Stimulated activated naive CD8-positive, alpha-beta T cell treated with anti-CD3 and anti-CD28 coated beads, Interleukin-15, amount 100 ng/mL, for 72 hours (primary cell): ENCODE measurements at regions not wholly inside any gene's neighbourhood (a gene's known extent, or its start where the extent isn't known, plus 50 kb on each side); places are given as distances from the start of the nearest gene placed in this dataset.
"Not testable (repeated sequence)": the region's sequence is repeated elsewhere in the genome, so short reads cannot be mapped to it uniquely, and the experiment has no call there.

Experiments used
- ATAC-seq: fragments of 150-1000 bp; cut with Tn5 transposase; 2 replicates; pipeline ENCODE4 v1.10.0; 2021; ENCODE audit warnings: mild to moderate bottlenecking, moderate library complexity
- DNase-seq, 2 donors: peaks; one replicate each; pipeline ENCODE4 v3.0.0; 2021 to 2022
- H3K27ac Mint-ChIP-seq, 2 donors: one replicate each; pipeline ENCODE4 v1.8.0; 2022; ENCODE audit warnings: mild to moderate bottlenecking in 2 of 2, mixed read lengths in 2 of 2, moderate library complexity in 2 of 2
- H3K27me3 Mint-ChIP-seq: one replicate; pipeline ENCODE4 v1.8.0; 2022; ENCODE audit warnings: mixed read lengths
- H3K4me1 Mint-ChIP-seq: one replicate; pipeline ENCODE4 v1.8.0; 2022; ENCODE audit warnings: mild to moderate bottlenecking, mixed read lengths
- H3K4me3 Mint-ChIP-seq, 2 donors: one replicate each; pipeline ENCODE4 v1.8.0; 2022; ENCODE audit warnings: mild to moderate bottlenecking in 2 of 2, mixed read lengths in 2 of 2, moderate library complexity in 1 of 2
- H3K9me3 Mint-ChIP-seq, 2 donors: one replicate each; pipeline ENCODE4 v1.8.0; 2022; ENCODE audit warnings: mixed read lengths in 2 of 2

- not testable (repeated sequence) for H3K27ac Mint-ChIP-seq, H3K27me3 Mint-ChIP-seq, H3K4me3 Mint-ChIP-seq, DNase-seq, H3K4me1 Mint-ChIP-seq, ATAC-seq
- peaks cover 22 to 25% of the 10 kb centered on the region in 2 donors for H3K9me3 Mint-ChIP-seq
Observed at GRCh38 chr2:123618642-123619041, 406.4 kb upstream of the CNTNAP5 start.

- peaks cover 0 to 11% of the 10 kb centered on the region in 2 donors for H3K9me3 Mint-ChIP-seq
- no peak overlapping the region for H3K4me3 Mint-ChIP-seq
- no peak overlapping the region for H3K27ac Mint-ChIP-seq
- ATAC-seq (no peak), DNase-seq (no peak)
- H3K27me3 Mint-ChIP-seq = no peaks in the 10 kb centered on the region
- no peaks in the 10 kb centered on the region for H3K4me1 Mint-ChIP-seq
Observed at GRCh38 chr2:123624816-123625215, 400.3 kb upstream of the CNTNAP5 start.

GRCh38 chr2:123636232-123636631 is 388.9 kb upstream of the CNTNAP5 start:
- DNase-seq = no peak
- no peak overlapping the region for H3K27ac Mint-ChIP-seq
- H3K27me3 Mint-ChIP-seq = no peaks in the 10 kb centered on the region
- no peak overlapping the region for H3K4me3 Mint-ChIP-seq
- H3K9me3 Mint-ChIP-seq = peaks cover 0 to 10% of the 10 kb centered on the region in 2 donors
- no peak for ATAC-seq
- no peaks in the 10 kb centered on the region for H3K4me1 Mint-ChIP-seq

- ATAC-seq (no peak), DNase-seq (no peak)
- H3K27ac Mint-ChIP-seq = no peak overlapping the region
- no peak overlapping the region for H3K4me3 Mint-ChIP-seq
- H3K9me3 Mint-ChIP-seq = peaks cover 0 to 10% of the 10 kb centered on the region in 2 donors
- H3K27me3 Mint-ChIP-seq = no peaks in the 10 kb centered on the region
- H3K4me1 Mint-ChIP-seq = no peaks in the 10 kb centered on the region
Observed at GRCh38 chr2:123640685-123641335, 384.3 kb upstream of the CNTNAP5 start.

- Mint-ChIP-seq H3K27me3 (no peaks in the 10 kb centered on the region), H3K4me1 (no peaks in the 10 kb centered on the region), H3K27ac (no peak overlapping the region), H3K9me3 (peaks cover 0 to 10% of the 10 kb centered on the region in 2 donors), H3K4me3 (no peak overlapping the region)
- ATAC-seq (no peak), DNase-seq (no peak)
Observed at GRCh38 chr2:123644053-123644452, 381.0 kb upstream of the CNTNAP5 start.

- no peaks in the 10 kb centered on the region for H3K27me3 Mint-ChIP-seq
- peaks cover 0 to 5% of the 10 kb centered on the region in 2 donors for H3K9me3 Mint-ChIP-seq
- no peak overlapping the region for H3K4me3 Mint-ChIP-seq
- ATAC-seq (no peak), DNase-seq (no peak)
- H3K4me1 Mint-ChIP-seq = no peaks in the 10 kb centered on the region
- H3K27ac Mint-ChIP-seq = no peak overlapping the region
Observed at GRCh38 chr2:123648016-123648415, 377.1 kb upstream of the CNTNAP5 start.

GRCh38 chr2:123648956-123649355 is 376.1 kb upstream of the CNTNAP5 start:
- DNase-seq (no peak), ATAC-seq (no peak)
- peaks cover 2 to 5% of the 10 kb centered on the region in 2 donors for H3K9me3 Mint-ChIP-seq
- H3K4me3 Mint-ChIP-seq = no peak overlapping the region
- no peaks in the 10 kb centered on the region for H3K27me3 Mint-ChIP-seq
- H3K4me1 Mint-ChIP-seq = no peaks in the 10 kb centered on the region
- no peak overlapping the region for H3K27ac Mint-ChIP-seq

GRCh38 chr2:123651151-123651550 is 373.9 kb upstream of the CNTNAP5 start:
- Mint-ChIP-seq H3K4me3 (no peak overlapping the region), H3K9me3 (peaks cover 10 to 12% of the 10 kb centered on the region in 2 donors), H3K4me1 (no peaks in the 10 kb centered on the region), H3K27me3 (no peaks in the 10 kb centered on the region), H3K27ac (no peak overlapping the region)
- DNase-seq (no peak), ATAC-seq (no peak)

- no peak for ATAC-seq
- Mint-ChIP-seq H3K27ac (no peak overlapping the region), H3K4me3 (no peak overlapping the region), H3K4me1 (no peaks in the 10 kb centered on the region), H3K9me3 (peaks cover 15 to 17% of the 10 kb centered on the region in 2 donors), H3K27me3 (no peaks in the 10 kb centered on the region)
- DNase-seq = no peak
Observed at GRCh38 chr2:123652320-123652719, 372.8 kb upstream of the CNTNAP5 start.

GRCh38 chr2:123656590-123656989 is 368.5 kb upstream of the CNTNAP5 start:
- Mint-ChIP-seq H3K27me3 (no peaks in the 10 kb centered on the region), H3K9me3 (peaks cover 39 to 45% of the 10 kb centered on the region in 2 donors), H3K4me1 (no peaks in the 10 kb centered on the region), H3K4me3 (no peak overlapping the region), H3K27ac (no peak overlapping the region)
- ATAC-seq = no peak
- DNase-seq = no peak

- H3K27me3 Mint-ChIP-seq = no peaks in the 10 kb centered on the region
- no peak overlapping the region for H3K4me3 Mint-ChIP-seq
- ATAC-seq = no peak
- peaks cover 36 to 40% of the 10 kb centered on the region in 2 donors for H3K9me3 Mint-ChIP-seq
- no peak for DNase-seq
- no peaks in the 10 kb centered on the region for H3K4me1 Mint-ChIP-seq
- no peak overlapping the region for H3K27ac Mint-ChIP-seq
Observed at GRCh38 chr2:123659120-123659519, 366.0 kb upstream of the CNTNAP5 start.

- Mint-ChIP-seq H3K27me3 (no peaks in the 10 kb centered on the region), H3K9me3 (peaks cover 9 to 22% of the 10 kb centered on the region in 2 donors), H3K27ac (no peak overlapping the region), H3K4me1 (no peaks in the 10 kb centered on the region), H3K4me3 (no peak overlapping the region)
- ATAC-seq (no peak), DNase-seq (no peak)
Observed at GRCh38 chr2:123670286-123670685, 354.8 kb upstream of the CNTNAP5 start.

- DNase-seq, H3K27ac Mint-ChIP-seq, H3K4me1 Mint-ChIP-seq, H3K27me3 Mint-ChIP-seq, ATAC-seq, H3K4me3 Mint-ChIP-seq: not testable (repeated sequence)
- peaks cover 5 to 28% of the 10 kb centered on the region in 2 donors for H3K9me3 Mint-ChIP-seq
Observed at GRCh38 chr2:123683797-123684196, 341.3 kb upstream of the CNTNAP5 start.

- Mint-ChIP-seq H3K27me3 (no peaks in the 10 kb centered on the region), H3K27ac (no peak overlapping the region), H3K4me3 (no peak overlapping the region), H3K4me1 (no peaks in the 10 kb centered on the region), H3K9me3 (peaks cover 5 to 48% of the 10 kb centered on the region in 2 donors)
- no peak for ATAC-seq
- DNase-seq = no peak
Observed at GRCh38 chr2:123687064-123687463, 338.0 kb upstream of the CNTNAP5 start.

- ATAC-seq (no peak), DNase-seq (no peak)
- peaks cover 11 to 43% of the 10 kb centered on the region in 2 donors for H3K9me3 Mint-ChIP-seq
- H3K4me3 Mint-ChIP-seq = no peak overlapping the region
- no peaks in the 10 kb centered on the region for H3K27me3 Mint-ChIP-seq
- H3K4me1 Mint-ChIP-seq = no peaks in the 10 kb centered on the region
- no peak overlapping the region for H3K27ac Mint-ChIP-seq
Observed at GRCh38 chr2:123688231-123688940, 336.7 kb upstream of the CNTNAP5 start.

GRCh38 chr2:123692121-123692520 is 333.0 kb upstream of the CNTNAP5 start:
- H3K27me3 Mint-ChIP-seq = no peaks in the 10 kb centered on the region
- no peaks in the 10 kb centered on the region for H3K4me1 Mint-ChIP-seq
- H3K9me3 Mint-ChIP-seq = peaks cover 6 to 26% of the 10 kb centered on the region in 2 donors
- DNase-seq (no peak), ATAC-seq (no peak)
- H3K27ac Mint-ChIP-seq = no peak overlapping the region
- H3K4me3 Mint-ChIP-seq = no peak overlapping the region
